NB4 (cell line): ENCODE measurements at regions not wholly inside any gene's neighbourhood (a gene's known extent, or its start where the extent isn't known, plus 50 kb on each side); places are given as distances from the start of the nearest gene placed in this dataset.

Source experiments
- DNase-seq: peaks from one replicate; pipeline ENCODE4 v3.0.0; 2010; ENCODE audit warnings: low read depth
- H3K4me3 ChIP-seq: one replicate; pipeline ENCODE4 v1.5.1; 2011; ENCODE audit warnings: mild to moderate bottlenecking, low read depth, low read length, moderate library complexity
- MYC ChIP-seq: IDR thresholded peaks from 2 replicates; pipeline ENCODE4 v1.6.1; 2011; ENCODE audit warnings: low read depth, low read length
- POLR2A ChIP-seq: IDR thresholded peaks from 2 replicates; pipeline ENCODE4 v1.6.1; 2011; ENCODE audit warnings: mild to moderate bottlenecking; ENCODE audit not compliant: insufficient read length; ENCODE audit errors: extremely low read depth
- TF ChIP-seq, protein P1 (sequence below): IDR thresholded peaks from 2 replicates; pipeline ENCODE4 v1.6.1; 2011; ENCODE audit warnings: low read depth, low read length
- TF ChIP-seq, protein P2 (sequence below): IDR thresholded peaks from one replicate; pipeline ENCODE4 v1.5.1; 2012; ENCODE audit warnings: low read depth, low read length

DNA sequence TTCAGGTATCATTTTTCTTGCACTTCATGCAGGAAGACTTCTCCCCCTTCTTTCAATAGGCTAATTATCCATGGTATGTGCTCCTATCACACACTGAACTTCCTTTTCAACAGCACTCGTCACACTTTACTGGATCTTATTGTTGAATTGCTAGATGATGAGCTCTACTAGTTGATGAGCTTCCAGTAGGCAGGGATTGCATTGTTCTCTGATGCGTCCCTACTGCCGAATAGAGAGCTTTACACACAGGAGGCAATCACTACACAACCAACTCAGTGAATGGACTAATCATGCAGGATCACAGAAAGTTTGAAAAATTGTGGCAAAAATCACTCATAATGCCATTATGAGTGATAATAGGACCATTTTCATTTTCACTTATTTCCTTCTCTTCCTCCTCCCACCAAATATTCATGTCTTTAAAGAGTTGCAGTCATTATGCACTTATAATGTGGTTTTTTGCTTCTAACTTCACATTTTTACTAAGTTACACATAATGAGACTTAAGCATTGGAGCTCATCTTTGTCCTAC is 128.1 kb upstream of the ZNF648 start:
- DNase-seq: no peak
- TF ChIP-seq, protein P1, sequence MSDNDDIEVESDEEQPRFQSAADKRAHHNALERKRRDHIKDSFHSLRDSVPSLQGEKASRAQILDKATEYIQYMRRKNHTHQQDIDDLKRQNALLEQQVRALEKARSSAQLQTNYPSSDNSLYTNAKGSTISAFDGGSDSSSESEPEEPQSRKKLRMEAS: no peak
- TF ChIP-seq POLR2A (no peak), MYC (no peak)
- TF ChIP-seq, protein P2, sequence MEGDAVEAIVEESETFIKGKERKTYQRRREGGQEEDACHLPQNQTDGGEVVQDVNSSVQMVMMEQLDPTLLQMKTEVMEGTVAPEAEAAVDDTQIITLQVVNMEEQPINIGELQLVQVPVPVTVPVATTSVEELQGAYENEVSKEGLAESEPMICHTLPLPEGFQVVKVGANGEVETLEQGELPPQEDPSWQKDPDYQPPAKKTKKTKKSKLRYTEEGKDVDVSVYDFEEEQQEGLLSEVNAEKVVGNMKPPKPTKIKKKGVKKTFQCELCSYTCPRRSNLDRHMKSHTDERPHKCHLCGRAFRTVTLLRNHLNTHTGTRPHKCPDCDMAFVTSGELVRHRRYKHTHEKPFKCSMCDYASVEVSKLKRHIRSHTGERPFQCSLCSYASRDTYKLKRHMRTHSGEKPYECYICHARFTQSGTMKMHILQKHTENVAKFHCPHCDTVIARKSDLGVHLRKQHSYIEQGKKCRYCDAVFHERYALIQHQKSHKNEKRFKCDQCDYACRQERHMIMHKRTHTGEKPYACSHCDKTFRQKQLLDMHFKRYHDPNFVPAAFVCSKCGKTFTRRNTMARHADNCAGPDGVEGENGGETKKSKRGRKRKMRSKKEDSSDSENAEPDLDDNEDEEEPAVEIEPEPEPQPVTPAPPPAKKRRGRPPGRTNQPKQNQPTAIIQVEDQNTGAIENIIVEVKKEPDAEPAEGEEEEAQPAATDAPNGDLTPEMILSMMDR: no peak

DNA sequence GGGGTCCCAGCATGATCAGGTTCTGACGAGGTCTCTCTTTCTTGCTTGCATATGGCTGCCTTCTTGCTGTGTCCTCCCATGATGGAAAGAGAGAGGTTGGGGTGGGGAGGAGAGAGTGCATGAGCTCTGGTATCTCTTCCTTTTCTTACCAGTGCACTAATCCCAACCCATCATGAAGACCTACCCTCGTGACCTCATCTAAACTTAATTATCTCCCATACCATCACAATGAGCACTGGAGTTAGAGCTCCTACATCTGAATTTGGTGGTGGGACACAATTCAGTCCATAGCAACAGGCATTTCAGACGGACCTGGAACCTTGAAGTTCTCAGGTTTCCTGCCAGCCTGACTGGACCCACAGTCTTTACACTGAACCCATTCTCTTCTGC is 125.2 kb upstream of the ZNF648 start:
- TF ChIP-seq, protein P2: no peak
- TF ChIP-seq MYC: no peak
- no peak for TF ChIP-seq POLR2A
- TF ChIP-seq, protein P1: no peak
- no peak overlapping the region for H3K4me3 ChIP-seq

More for the DNA sequence above, 128.1 kb upstream of the ZNF648 start:
- no peak overlapping the region for H3K4me3 ChIP-seq

DNA sequence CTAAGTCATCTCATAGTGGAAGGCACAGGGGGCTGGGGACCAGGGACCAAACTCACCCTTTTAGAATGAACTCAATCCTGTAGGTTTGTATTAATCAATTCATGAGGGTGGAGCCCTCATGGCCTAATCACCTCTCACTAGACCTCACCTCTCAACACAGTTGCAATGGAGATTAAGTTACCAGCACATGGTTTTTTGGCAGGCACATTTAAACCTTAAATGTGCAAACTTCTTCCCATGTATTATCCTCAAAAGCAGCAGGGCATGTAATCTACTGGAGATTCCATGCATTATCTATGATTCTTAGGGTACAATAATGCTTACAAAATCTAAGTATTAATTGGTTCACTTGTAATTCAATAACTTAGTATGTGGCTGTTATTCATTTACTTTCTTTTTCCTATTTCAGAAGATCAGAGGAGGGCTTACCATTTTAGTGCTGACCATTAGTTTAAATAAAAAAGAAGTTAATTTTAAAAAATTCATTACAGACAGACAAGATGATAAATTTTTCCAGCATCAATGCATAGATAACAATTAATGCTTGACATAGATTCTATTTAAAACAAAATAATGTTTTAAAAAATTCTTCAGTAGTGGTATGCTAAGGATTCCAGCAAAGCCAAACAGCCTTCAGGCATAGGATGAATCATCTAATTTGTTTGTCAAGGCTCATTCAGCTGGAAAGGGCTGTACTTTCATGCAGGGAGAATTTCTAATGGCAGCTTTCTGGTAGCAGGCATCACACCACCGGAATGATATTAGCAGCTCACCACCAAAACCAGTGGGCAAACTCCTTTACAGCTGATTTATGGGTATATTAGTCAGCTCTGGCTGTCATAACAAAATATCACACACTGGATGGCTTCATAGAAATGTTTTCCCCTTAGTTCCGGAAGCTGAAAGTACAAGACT is 124.6 kb upstream of the ZNF648 start:
- no peak overlapping the region for H3K4me3 ChIP-seq
- DNase-seq: no peak
- TF ChIP-seq, protein P2: no peak
- no peak for TF ChIP-seq MYC
- TF ChIP-seq, protein P1: no peak
- TF ChIP-seq POLR2A: no peak

More for the DNA sequence above, 125.2 kb upstream of the ZNF648 start:
- DNase-seq: no peak

DNA sequence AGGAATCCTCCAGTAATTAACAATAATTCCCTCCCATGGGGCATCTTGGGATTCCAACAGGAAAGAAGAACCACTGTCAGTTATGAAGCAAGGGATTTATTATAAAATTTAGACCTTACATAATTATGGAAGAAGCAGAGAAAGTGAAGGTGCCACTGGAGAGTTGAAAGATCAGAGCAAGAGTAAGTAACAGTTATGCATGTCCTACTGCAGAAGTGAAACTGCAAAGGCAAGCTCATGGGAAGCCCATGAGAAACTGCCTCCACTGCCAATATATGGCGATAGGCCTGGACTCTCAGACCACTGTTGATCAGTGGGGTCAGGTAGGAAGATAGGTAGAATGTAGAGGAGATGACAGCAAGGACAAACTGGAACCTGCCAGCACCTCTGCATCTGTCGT is 123.6 kb upstream of the ZNF648 start:
- no peak overlapping the region for H3K4me3 ChIP-seq
- no peak for DNase-seq
- TF ChIP-seq, protein P1: no peak
- TF ChIP-seq POLR2A (no peak), MYC (no peak)
- TF ChIP-seq, protein P2: no peak

DNA sequence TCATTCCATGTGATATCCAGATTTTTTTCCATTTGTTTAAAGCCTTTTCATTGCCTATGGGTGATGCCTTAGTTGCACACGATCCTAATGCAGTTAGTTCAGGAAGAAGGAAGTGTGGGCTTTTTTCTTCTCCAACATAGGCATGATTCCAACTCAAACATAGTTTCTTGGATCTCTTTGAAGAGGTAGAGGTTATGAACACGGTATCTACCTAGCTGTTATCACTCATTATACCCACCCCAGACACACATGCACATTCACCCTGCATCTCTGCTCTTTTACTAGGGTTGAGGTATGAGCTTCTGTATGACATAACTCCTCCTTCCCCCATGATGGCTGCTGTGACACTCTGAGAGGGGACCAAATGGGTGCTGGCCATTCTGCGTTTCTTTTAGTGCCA is 122.1 kb upstream of the ZNF648 start:
- TF ChIP-seq, protein P2: no peak
- no peak for TF ChIP-seq MYC
- TF ChIP-seq, protein P1: no peak
- TF ChIP-seq POLR2A: no peak
- H3K4me3 ChIP-seq: no peak overlapping the region
- DNase-seq: no peak
